Thymus (tissue), 11 donors: ENCODE measurements at regions not wholly inside any gene's neighbourhood (a gene's known extent, or its start where the extent isn't known, plus 50 kb on each side); places are given as distances from the start of the nearest gene placed in this dataset.
A peak's percentile ranks its signal among the peaks of the same experiment; 100 is the strongest.
"Not testable (repeated sequence)": the region's sequence is repeated elsewhere in the genome, so short reads cannot be mapped to it uniquely, and the experiment has no call there.

ENCODE experiments used
- DNase-seq, 9 donors: peaks; one replicate each; pipeline ENCODE4 v3.0.0-alpha.2; 2013; ENCODE audit warnings: low spot score in 9 of 9, low read depth in 6 of 9, missing footprints in 1 of 9
- H3K27ac ChIP-seq, 2 donors: one replicate each; pipeline ENCODE4 v1.5.1; 2013; ENCODE audit warnings: control low read depth in 1 of 2, low read depth in 1 of 2, low read length in 1 of 2, mild to moderate bottlenecking in 1 of 2, moderate library complexity in 1 of 2
- H3K27me3 ChIP-seq, 2 donors: one replicate each; pipeline ENCODE4 v1.5.1; 2013; ENCODE audit warnings: low read length in 1 of 2; ENCODE audit not compliant: control insufficient read depth in 2 of 2, insufficient read depth in 1 of 2
- H3K36me3 ChIP-seq, 2 donors: one replicate each; pipeline ENCODE4 v1.5.1; 2013; ENCODE audit warnings: low read length in 1 of 2, mild to moderate bottlenecking in 1 of 2, moderate library complexity in 1 of 2; ENCODE audit not compliant: control insufficient read depth in 2 of 2, insufficient read depth in 2 of 2
- H3K4me1 ChIP-seq, 2 donors: one replicate each; pipeline ENCODE4 v1.5.1; 2013; ENCODE audit warnings: low read length in 2 of 2; ENCODE audit not compliant: control insufficient read depth in 2 of 2, insufficient read depth in 2 of 2
- H3K4me3 ChIP-seq, 2 donors: one replicate each; pipeline ENCODE4 v1.5.1; 2013; ENCODE audit warnings: low read length in 2 of 2, control low read depth in 1 of 2, mild to moderate bottlenecking in 1 of 2
- H3K9me3 ChIP-seq, 2 donors: one replicate each; pipeline ENCODE4 v1.5.1; 2013; ENCODE audit warnings: low read length in 1 of 2, mild to moderate bottlenecking in 1 of 2; ENCODE audit not compliant: control insufficient read depth in 2 of 2, insufficient read depth in 1 of 2
- WGBS: extraction: QIAGEN DNeasy Blood & Tissue Kit; methylation state at CpG from one replicate; pipeline ENCODE4 v1.1.7; 2013; 5-methylcytosine and 5-hydroxymethylcytosine counted together
- donor health status: healthy.

DNA sequence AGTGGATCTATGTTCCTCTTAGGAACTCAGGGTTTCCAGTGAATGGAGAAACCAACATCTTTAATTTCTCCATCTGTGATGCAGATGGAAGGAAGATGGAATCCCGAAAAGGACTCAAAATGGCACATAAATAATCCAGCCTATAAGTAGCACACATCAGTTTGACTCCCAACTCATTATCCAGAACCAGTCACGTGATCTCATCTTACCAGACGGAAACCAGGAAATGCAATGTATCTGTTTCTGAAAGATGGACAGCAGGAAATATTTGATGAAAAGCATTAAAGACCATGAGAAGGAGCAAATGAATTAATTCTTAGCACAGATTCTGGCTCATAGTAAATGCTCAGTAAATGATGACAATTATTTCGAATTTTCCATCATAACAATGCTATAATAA, 443.1 kb upstream of the FMR1 start:
- Histone ChIP-seq H3K27ac (no peak overlapping the region), H3K36me3 (no peaks in the 10 kb centered on the region), H3K27me3 (no peaks in the 10 kb centered on the region), H3K4me3 (no peak overlapping the region), H3K9me3 (no peaks in the 10 kb centered on the region), H3K4me1 (no peaks in the 10 kb centered on the region)
- no peak for DNase-seq
- 89% methylated on average over 4 of the region's 4 CpGs for WGBS

DNA sequence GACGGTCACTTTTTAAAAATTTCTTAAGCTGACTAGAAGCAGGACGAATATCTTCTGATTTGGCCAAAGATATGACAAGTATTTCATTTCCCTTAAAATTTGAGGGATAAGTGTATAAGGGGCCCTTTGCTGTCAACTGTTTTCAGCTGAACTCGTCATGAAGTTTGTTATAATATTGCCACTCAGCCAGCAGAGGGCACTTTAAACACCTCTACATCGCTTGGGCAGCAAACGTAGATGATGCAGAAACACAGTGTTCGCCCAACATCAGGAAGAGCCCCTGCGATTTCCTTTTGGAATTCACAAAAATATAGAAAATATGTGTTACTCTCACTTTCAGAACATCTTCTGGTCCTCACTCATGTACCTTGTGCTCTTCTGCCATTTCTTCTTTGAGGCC, 435.7 kb upstream of the FMR1 start:
- 28% methylated on average over 7 of the region's 7 CpGs for WGBS
- H3K4me1 ChIP-seq, result no peaks in the 10 kb centered on the region
- H3K27ac ChIP-seq, result no peak overlapping the region
- peak in 3 of 9 donors; percentile 0 to 26 (median 2) for DNase-seq
- no peaks in the 10 kb centered on the region for H3K9me3 ChIP-seq
- H3K36me3 ChIP-seq, result no peaks in the 10 kb centered on the region
- H3K27me3 ChIP-seq, result no peaks in the 10 kb centered on the region
- H3K4me3 ChIP-seq, result no peak overlapping the region

- no peak overlapping the region for H3K4me3 ChIP-seq
- H3K27ac ChIP-seq, result no peak overlapping the region
- no peaks in the 10 kb centered on the region for H3K4me1 ChIP-seq
- H3K27me3 ChIP-seq, result no peaks in the 10 kb centered on the region
- DNase-seq, result no peak
- no peaks in the 10 kb centered on the region for H3K36me3 ChIP-seq
- WGBS, result 96% methylated on average over 2 of the region's 2 CpGs
- no peaks in the 10 kb centered on the region for H3K9me3 ChIP-seq
Observed at GRCh38 chrX:147478899-147479298, 432.8 kb upstream of the FMR1 start.

DNA sequence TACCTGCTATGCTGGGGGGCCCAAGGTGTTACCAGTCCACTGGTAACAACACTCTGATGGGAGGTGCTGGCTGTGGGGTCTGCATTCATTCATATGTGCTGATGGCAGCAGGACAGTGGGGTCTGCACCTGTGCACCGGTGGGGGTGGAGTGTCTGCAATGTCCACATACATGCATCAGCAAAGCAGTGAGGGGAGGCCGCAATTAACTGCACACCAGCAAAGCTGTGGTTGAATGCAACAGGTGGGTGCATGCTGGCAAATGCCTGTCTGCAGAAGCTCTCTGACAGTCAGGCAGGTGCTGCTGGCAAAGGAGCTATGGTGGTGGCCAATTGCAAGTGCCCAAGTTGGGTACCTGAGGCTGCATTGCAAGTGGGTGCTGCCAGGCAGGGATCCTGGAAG, 426.5 kb upstream of the FMR1 start:
- no peaks in the 10 kb centered on the region for H3K27me3 ChIP-seq
- no peak overlapping the region for H3K4me3 ChIP-seq
- H3K9me3 ChIP-seq, result no peaks in the 10 kb centered on the region
- 94% methylated on average over 2 of the region's 2 CpGs for WGBS
- no peaks in the 10 kb centered on the region for H3K36me3 ChIP-seq
- H3K4me1 ChIP-seq, result no peaks in the 10 kb centered on the region
- no peak for DNase-seq
- H3K27ac ChIP-seq, result no peak overlapping the region

- H3K4me1 ChIP-seq, result no peaks in the 10 kb centered on the region
- H3K9me3 ChIP-seq, result no peaks in the 10 kb centered on the region
- H3K27me3 ChIP-seq, result no peaks in the 10 kb centered on the region
- no peaks in the 10 kb centered on the region for H3K36me3 ChIP-seq
- no peak overlapping the region for H3K27ac ChIP-seq
- WGBS, result 84% methylated on average over 1 of the region's 1 CpG
- no peak overlapping the region for H3K4me3 ChIP-seq
- no peak for DNase-seq
Observed at GRCh38 chrX:147494365-147494764, 417.4 kb upstream of the FMR1 start.

- Histone ChIP-seq H3K27ac (no peak overlapping the region), H3K36me3 (no peaks in the 10 kb centered on the region), H3K4me3 (no peak overlapping the region), H3K9me3 (no peaks in the 10 kb centered on the region), H3K27me3 (no peaks in the 10 kb centered on the region), H3K4me1 (no peaks in the 10 kb centered on the region)
- no peak for DNase-seq
- WGBS, result 98% methylated on average over 1 of the region's 1 CpG
Observed at GRCh38 chrX:147498796-147499195, 412.9 kb upstream of the FMR1 start.

DNA sequence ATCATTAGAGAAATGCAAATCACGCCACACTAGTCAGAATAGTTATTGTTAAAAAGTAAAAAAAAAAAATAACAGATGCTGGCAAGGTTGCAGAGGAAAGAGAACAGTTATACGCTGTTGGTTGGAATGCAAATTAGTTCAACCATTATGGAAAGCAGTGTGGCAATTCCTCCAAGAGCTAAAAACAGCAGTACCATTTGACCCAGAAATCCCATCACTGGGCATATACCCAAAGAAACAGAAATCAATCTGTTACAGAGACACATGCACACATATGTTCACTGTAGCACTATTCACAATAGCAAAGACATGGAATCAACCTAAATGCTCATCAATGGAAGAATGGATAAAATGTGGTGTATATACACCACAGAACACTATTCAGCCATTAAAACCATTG, 388.7 kb upstream of the FMR1 start:
- Histone ChIP-seq H3K4me3 (no peak overlapping the region), H3K27me3 (no peaks in the 10 kb centered on the region), H3K27ac (no peak overlapping the region), H3K4me1 (no peaks in the 10 kb centered on the region), H3K9me3 (no peaks in the 10 kb centered on the region), H3K36me3 (no peaks in the 10 kb centered on the region)
- no peak for DNase-seq
- 96% methylated on average over 2 of the region's 2 CpGs for WGBS

DNA sequence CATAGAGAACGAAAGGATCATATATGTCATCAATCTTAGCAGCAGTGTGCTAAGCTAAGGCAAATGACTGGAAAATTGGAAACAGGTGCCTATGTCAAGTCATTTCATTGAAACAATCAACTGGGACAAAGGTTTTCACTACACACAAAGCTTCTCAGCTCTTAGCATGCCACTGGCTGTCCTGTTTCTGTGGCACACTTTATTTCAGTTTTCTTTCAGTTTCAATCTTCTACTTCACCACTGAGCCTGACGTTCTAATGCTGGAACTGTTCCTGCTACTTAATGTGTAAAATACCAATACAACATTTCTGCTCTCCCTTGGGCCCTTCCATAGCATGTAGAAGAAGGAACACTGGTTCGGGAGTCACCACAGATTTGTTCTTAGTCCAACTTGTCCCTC, 378.3 kb upstream of the FMR1 start:
- 86% methylated on average over 3 of the region's 3 CpGs for WGBS

DNA sequence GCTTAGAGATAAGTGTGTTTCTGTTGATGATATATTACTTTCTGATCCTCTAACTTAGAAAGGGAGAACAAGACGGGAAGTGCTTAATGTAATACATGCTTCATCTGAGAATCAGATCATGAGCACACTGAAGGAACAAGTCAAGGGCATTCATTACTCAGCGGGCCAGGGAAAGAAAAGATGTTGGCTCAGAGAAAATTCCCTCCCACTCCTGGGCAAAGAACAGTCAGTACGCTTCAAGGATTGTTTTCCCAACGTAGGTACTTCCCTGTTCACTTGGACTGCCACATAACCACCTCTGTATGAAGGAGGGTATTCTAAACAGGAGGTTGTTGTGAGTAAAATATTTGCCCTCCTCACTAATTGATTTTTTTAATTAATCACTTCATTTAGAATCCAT, 374.5 kb upstream of the FMR1 start:
- no peak overlapping the region for H3K4me3 ChIP-seq
- no peak overlapping the region for H3K27ac ChIP-seq
- DNase-seq, result no peak
- H3K36me3 ChIP-seq, result no peaks in the 10 kb centered on the region
- H3K9me3 ChIP-seq, result no peaks in the 10 kb centered on the region
- 89% methylated on average over 4 of the region's 4 CpGs for WGBS
- no peaks in the 10 kb centered on the region for H3K27me3 ChIP-seq
- no peaks in the 10 kb centered on the region for H3K4me1 ChIP-seq

More for the DNA sequence above, 378.3 kb upstream of the FMR1 start:
- Histone ChIP-seq H3K27ac (no peak overlapping the region), H3K4me1 (no peaks in the 10 kb centered on the region), H3K9me3 (no peaks in the 10 kb centered on the region), H3K4me3 (no peak overlapping the region), H3K27me3 (no peaks in the 10 kb centered on the region), H3K36me3 (no peaks in the 10 kb centered on the region)
- no peak for DNase-seq

DNA sequence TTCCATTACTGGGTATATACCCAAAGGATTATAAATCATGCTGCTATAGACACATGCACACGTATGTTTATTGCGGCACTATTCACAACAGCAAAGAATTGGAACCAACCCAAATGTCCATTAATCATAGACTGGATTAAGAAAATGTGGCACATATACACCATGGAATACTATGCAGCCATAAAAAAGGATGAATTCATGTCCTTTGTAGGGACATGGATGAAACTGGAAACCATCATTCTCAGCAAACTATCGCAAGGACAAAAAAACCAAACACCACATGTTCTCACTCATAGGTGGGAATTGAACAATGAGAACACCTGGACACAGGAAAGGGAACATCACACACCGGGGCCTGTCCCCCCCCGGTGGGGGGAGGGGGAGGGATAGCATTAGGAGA, 363.7 kb upstream of the FMR1 start:
- not testable (repeated sequence) for H3K9me3 ChIP-seq, H3K27me3 ChIP-seq, H3K4me3 ChIP-seq, DNase-seq, H3K36me3 ChIP-seq, H3K4me1 ChIP-seq, H3K27ac ChIP-seq
- 97% methylated on average over 5 of the region's 5 CpGs for WGBS
